Panc1 (cell line): ENCODE measurements at regions not wholly inside any gene's neighbourhood (a gene's known extent, or its start where the extent isn't known, plus 50 kb on each side); places are given as distances from the start of the nearest gene placed in this dataset.

ENCODE experiments used
- ATAC-seq: fragments of 200-7000 bp; cut with Tn5 transposase; 2 replicates; pipeline ENCODE4 v1.9.1; 2020; ENCODE audit warnings: mild to moderate bottlenecking, moderate library complexity
- BruUV-seq: library from RNA; stranded (reverse); fragments of 400-500 nt; replicated peaks from 2 replicates; lab custom pipeline; 2021; lab: Mats Ljungman, UMichigan
- CTCF ChIA-PET: fragments of 300-600 bp; sonication (Branson Sonifier 250); formaldehyde crosslinking; loops from one replicate; lab custom pipeline; 2022; ENCODE audit warnings: antibody characterized with exemption; lab: Charles Lee
- POLR2A ChIA-PET: fragments of 300-600 bp; sonication (Branson Sonifier 250); formaldehyde crosslinking; loops from one replicate; lab custom pipeline; 2022; ENCODE audit warnings: antibody characterized with exemption; lab: Charles Lee
- DNase-seq: peaks from one replicate; pipeline ENCODE4 v3.0.0-alpha.2; 2010; ENCODE audit warnings: low read depth, low spot score
- H3K27ac ChIP-seq: 2 replicates; pipeline ENCODE4 v1.5.1; 2011; ENCODE audit warnings: mild to moderate bottlenecking, low read length, inconsistent platforms
- H3K27me3 ChIP-seq: fragments of 200-500 bp; sonication (Bioruptor generic); 2 replicates; pipeline ENCODE4 v1.6.0; 2014; ENCODE audit warnings: low read length, inconsistent platforms; ENCODE audit not compliant: control insufficient read depth, insufficient read depth
- H3K36me3 ChIP-seq: fragments of 200-500 bp; sonication (Bioruptor generic); 2 replicates; pipeline ENCODE4 v1.5.1; 2014; ENCODE audit warnings: inconsistent platforms, mild to moderate bottlenecking, low read length, moderate library complexity; ENCODE audit not compliant: control insufficient read depth, insufficient read depth
- H3K4me1 ChIP-seq: 2 replicates; pipeline ENCODE4 v1.5.1; 2011; ENCODE audit warnings: inconsistent platforms, mild to moderate bottlenecking, low read length, moderate library complexity; ENCODE audit not compliant: control insufficient read depth, insufficient read depth
- H3K4me3 ChIP-seq, 2 experiments: 2 replicates each; pipeline ENCODE4 v1.5.1; 2011 to 2012; ENCODE audit warnings: low read depth in 2 of 2, low read length in 2 of 2, mild to moderate bottlenecking in 2 of 2, inconsistent platforms in 1 of 2, moderate library complexity in 1 of 2
- H3K9me3 ChIP-seq: fragments of 200-500 bp; sonication (Bioruptor generic); 2 replicates; pipeline ENCODE4 v1.5.1; 2014; ENCODE audit warnings: low read depth, mild to moderate bottlenecking, inconsistent platforms, low read length, moderate library complexity; ENCODE audit not compliant: control insufficient read depth, insufficient read depth
- POLR2AphosphoS5 ChIP-seq: IDR thresholded peaks from 2 replicates; pipeline ENCODE4 v1.6.1; 2012; ENCODE audit warnings: mild to moderate bottlenecking, low read depth, low read length, moderate library complexity
- REST ChIP-seq, 2 experiments: IDR thresholded peaks; 2 replicates each; pipeline ENCODE4 v1.6.1; 2011 to 2012; ENCODE audit warnings: low read depth in 2 of 2, control low read depth in 1 of 2, low read length in 1 of 2, mild to moderate bottlenecking in 1 of 2, moderate library complexity in 1 of 2; ENCODE audit not compliant: insufficient read depth in 1 of 2
- SIN3A ChIP-seq: IDR thresholded peaks from 2 replicates; pipeline ENCODE4 v1.6.1; 2012; ENCODE audit warnings: low read depth, mild to moderate bottlenecking, low read length, moderate library complexity, borderline replicate concordance; ENCODE audit not compliant: insufficient read depth
- TCF7L2 ChIP-seq: IDR thresholded peaks from 2 replicates; pipeline ENCODE4 v1.6.1; 2011; ENCODE audit warnings: mild to moderate bottlenecking, low read depth, low read length, inconsistent platforms
- in situ Hi-C: cut with HindIII; loops from 2 replicates; pipeline ENCODE4 v1.10.0; 2016; ENCODE audit warnings: low sequenced_read_pairs, low pct_unique_long_range_greater_than_20kb
- intact Hi-C: fragments of 100-400 bp; cut with micrococcal nuclease; formaldehyde crosslinking; loops from one replicate; pipeline ENCODE4 v1.10.0; 2022; ENCODE audit not compliant: unreplicated experiment
- TF ChIP-seq, protein P1 (sequence below): fragments of 450-650 bp; IDR thresholded peaks from 2 replicates; pipeline ENCODE4 v1.5.1; 2017; ENCODE audit warnings: mild to moderate bottlenecking

DNA sequence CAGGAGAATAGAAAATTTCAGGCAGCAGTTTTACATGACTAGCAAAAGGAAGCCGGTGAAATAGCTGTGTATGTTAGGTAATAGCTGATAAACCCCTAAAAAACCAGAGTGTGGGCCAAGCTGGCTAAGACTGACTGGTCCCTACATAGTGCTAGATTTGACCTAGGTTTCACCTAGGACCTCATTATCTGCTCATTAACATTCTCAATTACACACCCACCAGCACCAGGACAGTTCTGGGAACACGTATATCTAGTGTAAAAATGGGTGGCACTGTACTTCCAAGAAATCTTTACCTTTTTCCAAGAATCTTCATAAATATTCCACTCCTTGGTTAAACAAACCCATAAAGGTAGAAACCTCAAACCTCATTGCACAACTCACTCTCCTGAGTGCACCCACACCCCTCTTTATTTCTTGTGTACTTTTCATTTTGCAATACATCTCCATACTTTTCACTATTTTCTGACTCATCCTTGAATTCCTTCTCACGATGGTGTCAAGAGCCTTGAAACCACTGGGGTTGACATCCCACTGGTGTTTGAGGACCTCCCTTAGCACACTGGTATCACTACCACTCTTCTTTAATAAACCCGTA, 262.7 kb upstream of the KCNJ16 start:
- H3K4me3 ChIP-seq: no peak overlapping the region
- BruUV-seq: no TSS peak
- no peaks in the 10 kb centered on the region for H3K36me3 ChIP-seq
- POLR2A ChIA-PET: no interaction called here
- in situ Hi-C loops (no loop called here), intact Hi-C loops (no loop called here)
- H3K27ac ChIP-seq: no peak overlapping the region
- ATAC-seq (no peak), DNase-seq (no peak)
- TF ChIP-seq REST (IDR thresholded peaks at IDR 0.05; ENCODE audit: insufficient read depth in 1 of 2, low read depth in 2 of 2, low read length in 1 of 2): no peak
- no peak for TF ChIP-seq SIN3A
- no peak for TF ChIP-seq POLR2AphosphoS5
- no peak for TF ChIP-seq TCF7L2
- TF ChIP-seq, protein P1, sequence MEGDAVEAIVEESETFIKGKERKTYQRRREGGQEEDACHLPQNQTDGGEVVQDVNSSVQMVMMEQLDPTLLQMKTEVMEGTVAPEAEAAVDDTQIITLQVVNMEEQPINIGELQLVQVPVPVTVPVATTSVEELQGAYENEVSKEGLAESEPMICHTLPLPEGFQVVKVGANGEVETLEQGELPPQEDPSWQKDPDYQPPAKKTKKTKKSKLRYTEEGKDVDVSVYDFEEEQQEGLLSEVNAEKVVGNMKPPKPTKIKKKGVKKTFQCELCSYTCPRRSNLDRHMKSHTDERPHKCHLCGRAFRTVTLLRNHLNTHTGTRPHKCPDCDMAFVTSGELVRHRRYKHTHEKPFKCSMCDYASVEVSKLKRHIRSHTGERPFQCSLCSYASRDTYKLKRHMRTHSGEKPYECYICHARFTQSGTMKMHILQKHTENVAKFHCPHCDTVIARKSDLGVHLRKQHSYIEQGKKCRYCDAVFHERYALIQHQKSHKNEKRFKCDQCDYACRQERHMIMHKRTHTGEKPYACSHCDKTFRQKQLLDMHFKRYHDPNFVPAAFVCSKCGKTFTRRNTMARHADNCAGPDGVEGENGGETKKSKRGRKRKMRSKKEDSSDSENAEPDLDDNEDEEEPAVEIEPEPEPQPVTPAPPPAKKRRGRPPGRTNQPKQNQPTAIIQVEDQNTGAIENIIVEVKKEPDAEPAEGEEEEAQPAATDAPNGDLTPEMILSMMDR: no peak
- H3K4me1 ChIP-seq: no peaks in the 10 kb centered on the region
- no peaks in the 10 kb centered on the region for H3K27me3 ChIP-seq
- no peaks in the 10 kb centered on the region for H3K9me3 ChIP-seq
- CTCF ChIA-PET: no interaction called here

GRCh38 chr17:69814031-69814430, 261.0 kb upstream of the KCNJ16 start:
- ATAC-seq (no peak), DNase-seq (no peak)
- Histone ChIP-seq H3K27ac (no peak overlapping the region), H3K9me3 (no peaks in the 10 kb centered on the region), H3K4me3 (no peak overlapping the region), H3K36me3 (no peaks in the 10 kb centered on the region), H3K4me1 (no peaks in the 10 kb centered on the region), H3K27me3 (no peaks in the 10 kb centered on the region)
- ChIA-PET POLR2A (no interaction called here), CTCF (no interaction called here)
- BruUV-seq: no TSS peak
- intact Hi-C loops (no loop called here), in situ Hi-C loops (no loop called here)
- TF ChIP-seq, protein P1: no peak
- TF ChIP-seq SIN3A (no peak), TCF7L2 (no peak), POLR2AphosphoS5 (no peak), REST (IDR thresholded peaks at IDR 0.05; ENCODE audit: insufficient read depth in 1 of 2, low read depth in 2 of 2, low read length in 1 of 2) (no peak)
